A549 (cell line): ENCODE measurements at regions not wholly inside any gene's neighbourhood (a gene's known extent, or its start where the extent isn't known, plus 50 kb on each side); places are given as distances from the start of the nearest gene placed in this dataset.

ENCODE experiments used
- ATAC-seq, 2 experiments: fragments of 200-7000 bp in 1 of 2; fragments of >200 bp in 1 of 2; cut with Nextera tagmentation in 1 of 2; cut with Tn5 transposase in 1 of 2; 3 replicates each; pipeline versions ENCODE4 v1.8.0 to v1.9.1; 2018 to 2020; ENCODE audit warnings: mild to moderate bottlenecking in 1 of 2, moderate library complexity in 1 of 2
- CTCF ChIA-PET: fragments of 300-600 bp; sonication (Branson Sonifier 250); formaldehyde crosslinking; extraction: SDS; loops from one replicate; lab custom pipeline; 2021; ENCODE audit warnings: antibody characterized with exemption, inconsistent platforms; lab: Yijun Ruan, JAX
- POLR2A ChIA-PET: fragments of 350-600 bp; formaldehyde crosslinking; extraction: SDS; loops from one replicate; lab custom pipeline; 2021; ENCODE audit warnings: antibody characterized with exemption, inconsistent platforms; lab: Yijun Ruan, JAX
- DNase-seq, 2 experiments: peaks; one replicate each; pipeline versions ENCODE4 v3.0.0 to v3.0.0-alpha.2; 2011 to 2016; ENCODE audit warnings: low read depth in 1 of 2, low spot score in 1 of 2
- FAIRE-seq: peaks from 2 replicates; lab custom pipeline; 2011; peaks lifted over from hg19 to GRCh38; lab: Jason Lieb, UNC
- H3K27ac ChIP-seq, 2 experiments: fragments of >200 bp; sonication (Bioruptor Twin); formaldehyde crosslinking; 3 replicates each; pipeline ENCODE4 v1.5.1; 2016 to 2017
- H3K4me1 ChIP-seq: fragments of >200 bp; sonication (Bioruptor Twin); formaldehyde crosslinking; 3 replicates; pipeline ENCODE4 v1.6.1; 2016
- H3K4me2 ChIP-seq: fragments of >200 bp; sonication (Bioruptor Twin); formaldehyde crosslinking; 3 replicates; pipeline ENCODE4 v1.6.1; 2016
- H3K4me3 ChIP-seq: fragments of >200 bp; sonication (Bioruptor Twin); formaldehyde crosslinking; 3 replicates; pipeline ENCODE4 v1.5.1; 2016
- H3K9me3 ChIP-seq: fragments of >200 bp; sonication (Bioruptor Twin); formaldehyde crosslinking; 3 replicates; pipeline ENCODE4 v1.6.1; 2016
- BCL3 ChIP-seq: fragments of >200 bp; sonication (Bioruptor Twin); formaldehyde crosslinking; IDR thresholded peaks from 3 replicates; pipeline ENCODE4 v1.6.1; 2016
- BHLHE40 ChIP-seq: IDR thresholded peaks from 2 replicates; pipeline ENCODE4 v1.6.1; 2012; ENCODE audit warnings: low read depth, low read length, inconsistent platforms
- CEBPB ChIP-seq, 2 experiments: fragments of >200 bp in 1 of 2; sonication (Bioruptor Twin) in 1 of 2; formaldehyde crosslinking in 1 of 2; IDR thresholded peaks; 2 replicates each; pipeline ENCODE4 v1.6.1; 2012 to 2016
- CTCF ChIP-seq: fragments of >200 bp; sonication (Bioruptor Twin); formaldehyde crosslinking; IDR thresholded peaks from 3 replicates; pipeline ENCODE4 v1.5.1; 2016
- FOXS1 ChIP-seq: fragments of 250-450 bp; sonication (Bioruptor Pico); IDR thresholded peaks from 2 replicates; pipeline ENCODE4 v1.5.0; 2020; ENCODE audit warnings: mild to moderate bottlenecking, moderate library complexity
- HMGXB4 ChIP-seq: fragments of 250-450 bp; sonication (Bioruptor Pico); IDR thresholded peaks from 2 replicates; pipeline ENCODE4 v1.5.0; 2021; ENCODE audit warnings: mild to moderate bottlenecking, moderate library complexity, borderline replicate concordance
- HOXB5 ChIP-seq: fragments of 250-450 bp; sonication (Bioruptor Pico); IDR thresholded peaks from 2 replicates; pipeline ENCODE4 v1.5.0; 2020; ENCODE audit warnings: mild to moderate bottlenecking, moderate library complexity
- JUNB ChIP-seq: fragments of >200 bp; sonication (Bioruptor Twin); formaldehyde crosslinking; IDR thresholded peaks from 2 replicates; pipeline ENCODE4 v1.6.1; 2016
- MAFK ChIP-seq: fragments of 450-650 bp; IDR thresholded peaks from 2 replicates; pipeline ENCODE4 v1.6.1; 2014; ENCODE audit not compliant: partially characterized antibody
- MAX ChIP-seq: IDR thresholded peaks from 2 replicates; pipeline ENCODE4 v1.6.1; 2012
- MYC ChIP-seq: IDR thresholded peaks from 2 replicates; pipeline ENCODE4 v1.6.1; 2012; ENCODE audit warnings: mild to moderate bottlenecking, inconsistent platforms, low read length, improper control_type of control experiment, borderline replicate concordance
- PBX3 ChIP-seq: IDR thresholded peaks from 2 replicates; pipeline ENCODE4 v1.6.1; 2012
- POLR2AphosphoS2 ChIP-seq: conservative IDR thresholded peaks from 2 replicates; pipeline ENCODE4 v1.6.1; 2012; ENCODE audit warnings: low read length, improper control_type of control experiment, inconsistent platforms
- RCOR1 ChIP-seq: fragments of 150-350 bp; IDR thresholded peaks from 2 replicates; pipeline ENCODE4 v1.6.1; 2014; ENCODE audit warnings: antibody characterized with exemption, low read length, low read depth
- RFX5 ChIP-seq: fragments of 450-650 bp; IDR thresholded peaks from 2 replicates; pipeline ENCODE4 v1.7.1; 2014; ENCODE audit warnings: antibody characterized with exemption, mild to moderate bottlenecking, moderate library complexity
- RNF2 ChIP-seq: fragments of 200-600 bp; sonication (generic); IDR thresholded peaks from 2 replicates; pipeline ENCODE4 v1.6.1; 2016; ENCODE audit warnings: low read depth, mild to moderate bottlenecking, antibody characterized with exemption, moderate library complexity, borderline replicate concordance
- SREBF2 ChIP-seq: fragments of 450-650 bp; IDR thresholded peaks from 2 replicates; pipeline ENCODE4 v1.6.1; 2014; ENCODE audit warnings: mild to moderate bottlenecking, moderate library complexity
- TFCP2L1 ChIP-seq: fragments of 250-450 bp; sonication (Bioruptor Pico); IDR thresholded peaks from 2 replicates; pipeline ENCODE4 v1.5.0; 2021; ENCODE audit warnings: mild to moderate bottlenecking
- ZFP36 ChIP-seq: fragments of 450-650 bp; IDR thresholded peaks from 2 replicates; pipeline ENCODE4 v1.6.1; 2014; ENCODE audit warnings: borderline replicate concordance; ENCODE audit not compliant: partially characterized antibody
- WGBS: methylation state at CpG from one replicate; pipeline ENCODE4 v1.1.6; 2017; ENCODE audit errors: missing lambda C conversion rate; 5-methylcytosine and 5-hydroxymethylcytosine counted together
- TF ChIP-seq, protein P1 (sequence below): IDR thresholded peaks from 2 replicates; pipeline ENCODE4 v1.6.1; 2012; ENCODE audit warnings: low read depth, borderline replicate concordance
- TF ChIP-seq, protein P2 (sequence below): fragments of 450-650 bp; IDR thresholded peaks from 2 replicates; pipeline ENCODE4 v1.6.1; 2014; ENCODE audit warnings: antibody characterized with exemption
- TF ChIP-seq, protein P3 (sequence below): fragments of >200 bp; sonication (Bioruptor Twin); formaldehyde crosslinking; IDR thresholded peaks from 2 replicates; pipeline ENCODE4 v1.6.1; 2016

DNA sequence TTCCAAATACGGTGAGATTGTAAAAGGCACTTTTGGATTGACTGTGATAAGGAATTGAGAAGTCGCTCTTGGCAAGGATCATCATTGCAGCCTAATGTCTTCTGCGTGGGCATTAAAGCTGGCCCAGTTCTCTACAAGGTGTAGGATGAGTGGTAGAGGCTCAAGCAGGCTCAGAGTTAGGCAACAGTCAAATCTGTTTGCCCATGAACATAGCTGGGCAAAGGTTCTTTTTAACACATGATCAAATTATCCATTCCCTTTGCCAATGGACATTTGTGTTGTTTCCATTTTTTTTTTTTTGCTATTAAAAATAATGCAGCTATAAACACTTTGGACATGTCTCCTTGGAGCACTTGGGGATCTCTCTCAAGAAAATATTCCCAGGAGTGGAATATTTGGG lies 229.1 kb upstream of the FAT1 start:
- H3K9me3 ChIP-seq, result no peaks in the 10 kb centered on the region
- H3K4me1 ChIP-seq, result no peaks in the 10 kb centered on the region
- ChIA-PET POLR2A (no interaction called here), CTCF (no interaction called here)
- no peak for DNase-seq
- no peak for FAIRE-seq
- no peak overlapping the region for H3K4me3 ChIP-seq
- 85% methylated on average over 3 of the region's 3 CpGs for WGBS
- no peak for ATAC-seq
- H3K27ac ChIP-seq, result no peak overlapping the region
- TF ChIP-seq POLR2AphosphoS2, result no peak
- TF ChIP-seq CTCF, result no peak
- TF ChIP-seq HOXB5, result no peak
- TF ChIP-seq, protein P1, sequence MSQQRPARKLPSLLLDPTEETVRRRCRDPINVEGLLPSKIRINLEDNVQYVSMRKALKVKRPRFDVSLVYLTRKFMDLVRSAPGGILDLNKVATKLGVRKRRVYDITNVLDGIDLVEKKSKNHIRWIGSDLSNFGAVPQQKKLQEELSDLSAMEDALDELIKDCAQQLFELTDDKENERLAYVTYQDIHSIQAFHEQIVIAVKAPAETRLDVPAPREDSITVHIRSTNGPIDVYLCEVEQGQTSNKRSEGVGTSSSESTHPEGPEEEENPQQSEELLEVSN, result no peak
- TF ChIP-seq, protein P2, sequence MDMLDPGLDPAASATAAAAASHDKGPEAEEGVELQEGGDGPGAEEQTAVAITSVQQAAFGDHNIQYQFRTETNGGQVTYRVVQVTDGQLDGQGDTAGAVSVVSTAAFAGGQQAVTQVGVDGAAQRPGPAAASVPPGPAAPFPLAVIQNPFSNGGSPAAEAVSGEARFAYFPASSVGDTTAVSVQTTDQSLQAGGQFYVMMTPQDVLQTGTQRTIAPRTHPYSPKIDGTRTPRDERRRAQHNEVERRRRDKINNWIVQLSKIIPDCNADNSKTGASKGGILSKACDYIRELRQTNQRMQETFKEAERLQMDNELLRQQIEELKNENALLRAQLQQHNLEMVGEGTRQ, result no peak
- no peak for TF ChIP-seq MYC
- TF ChIP-seq PBX3, result no peak
- TF ChIP-seq CEBPB (IDR thresholded peaks at IDR 0.05), result no peak
- no peak for TF ChIP-seq MAX
- no peak overlapping the region for H3K4me2 ChIP-seq

GRCh38 chr4:186953599-186954260 lies 230.1 kb upstream of the FAT1 start:
- DNase-seq, result no peak
- no peak for ATAC-seq

More at GRCh38 chr4:186953599-186954260, 230.1 kb upstream of the FAT1 start:
- H3K9me3 ChIP-seq, result no peaks in the 10 kb centered on the region
- H3K4me2 ChIP-seq, result no peak overlapping the region
- no peak for FAIRE-seq
- WGBS, result 74% methylated on average over 13 of the region's 13 CpGs
- H3K27ac ChIP-seq, result no peak overlapping the region
- H3K4me1 ChIP-seq, result no peaks in the 10 kb centered on the region
- CTCF ChIA-PET, result no interaction called here
- H3K4me3 ChIP-seq, result no peak overlapping the region
- POLR2A ChIA-PET, result no interaction called here
- TF ChIP-seq SREBF2 (no peak), MYC (no peak), BHLHE40 (no peak), RCOR1 (no peak), BCL3 (no peak), HMGXB4 (CRISPR knock-in tag) (no peak), MAFK (no peak), RFX5 (no peak), TFCP2L1 (CRISPR knock-in tag) (no peak), POLR2AphosphoS2 (no peak), JUNB (no peak), FOXS1 (CRISPR knock-in tag) (no peak), RNF2 (no peak), ZFP36 (no peak)
- TF ChIP-seq, protein P2, result no peak
- TF ChIP-seq, protein P3, sequence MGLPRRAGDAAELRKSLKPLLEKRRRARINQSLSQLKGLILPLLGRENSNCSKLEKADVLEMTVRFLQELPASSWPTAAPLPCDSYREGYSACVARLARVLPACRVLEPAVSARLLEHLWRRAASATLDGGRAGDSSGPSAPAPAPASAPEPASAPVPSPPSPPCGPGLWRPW, result no peak
